ENCODE measurements at regions not wholly inside any gene's neighbourhood (a gene's known extent, or its start where the extent isn't known, plus 50 kb on each side); places are given as distances from the start of the nearest gene placed in this dataset.

DNA sequence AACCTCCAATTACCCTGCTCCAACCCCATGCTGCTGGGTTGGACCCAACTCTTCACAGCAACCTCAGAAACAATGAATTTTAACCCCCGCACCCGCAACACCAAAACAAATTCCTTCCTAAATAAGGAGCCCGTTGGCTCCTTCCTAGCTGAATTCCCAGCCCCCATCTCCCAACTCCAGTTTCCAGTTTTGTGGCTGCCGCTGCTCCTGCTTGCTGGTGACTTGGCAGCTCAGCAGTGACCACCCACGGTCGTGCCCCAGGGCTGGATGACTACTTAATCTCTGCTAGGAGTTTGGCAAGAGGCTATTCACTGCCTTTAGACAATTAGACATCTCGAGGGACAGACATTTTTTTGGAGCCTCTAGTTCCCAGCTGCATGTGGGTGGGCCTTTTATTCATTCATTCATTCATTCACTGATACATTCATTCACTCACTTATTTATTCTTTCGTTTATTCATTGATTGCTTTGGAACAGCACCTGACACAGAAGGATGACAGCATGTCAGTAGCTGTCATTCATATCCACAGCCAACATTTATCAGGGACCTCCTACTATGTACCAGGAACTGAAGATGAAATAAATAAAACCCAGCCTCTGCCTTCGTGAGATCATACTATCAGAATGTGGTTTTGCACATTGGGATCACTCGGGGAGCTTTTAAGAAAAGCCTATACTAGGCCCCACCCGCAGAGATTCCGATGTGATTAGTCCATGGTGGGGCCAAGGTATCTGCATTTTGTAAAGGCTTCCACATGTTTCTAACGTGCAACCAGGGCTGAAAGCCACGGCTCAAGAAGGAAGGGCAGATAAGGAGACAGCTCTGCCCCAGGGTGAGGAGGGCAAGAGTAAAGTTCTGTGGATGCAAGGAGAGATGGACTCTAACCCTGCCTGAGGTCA is 256.5 kb downstream of the SHQ1 start:
- peak; percentile 91 for DNase-seq (ENCODE audit: low read depth)

DNA sequence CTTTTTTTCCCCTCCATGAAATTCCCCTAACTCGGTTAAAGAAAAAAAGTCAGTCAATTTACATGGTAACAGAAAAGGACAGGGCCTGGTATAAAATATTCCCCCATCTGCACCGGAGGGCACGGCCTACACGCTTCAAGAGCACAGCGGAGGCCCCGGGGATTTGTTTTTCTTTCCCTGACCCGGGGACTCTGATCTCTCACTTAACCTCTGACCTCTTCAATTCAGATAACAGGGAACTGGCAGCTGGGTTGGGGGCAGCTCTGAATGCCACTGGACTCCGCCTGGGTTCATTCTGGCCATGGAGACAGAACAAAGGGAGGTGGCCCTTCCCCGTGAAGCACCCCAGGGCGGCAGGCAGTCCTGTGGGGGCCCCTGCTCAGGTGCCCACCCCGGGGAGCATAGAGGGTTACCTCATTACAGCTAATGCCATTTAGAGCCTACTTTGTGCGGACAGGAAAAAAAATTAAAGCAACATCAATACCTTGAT is 257.5 kb downstream of the SHQ1 start:
- DNase-seq (ENCODE audit: low read depth) = no peak

DNA sequence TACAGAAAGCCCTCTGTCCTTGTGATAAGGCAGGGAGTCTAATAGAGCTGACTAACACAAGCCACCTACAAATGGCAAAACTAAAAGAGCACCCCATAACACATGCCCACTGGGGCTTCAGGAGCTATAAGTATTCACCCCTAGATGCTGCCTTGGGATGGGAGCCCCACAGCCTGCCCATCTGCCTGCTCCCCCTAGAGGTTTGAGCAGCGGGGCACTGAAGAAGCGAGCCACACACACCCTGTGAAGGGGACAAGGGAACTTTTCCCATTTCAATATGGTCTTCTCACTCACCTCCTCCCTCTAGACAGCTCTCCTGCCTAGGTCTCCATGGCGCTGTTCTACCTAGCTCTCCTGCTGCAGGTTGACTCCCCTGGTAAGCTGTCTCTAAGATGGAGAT is 261.0 kb downstream of the SHQ1 start:
- DNase-seq (ENCODE audit: low read depth) = no peak

DNA sequence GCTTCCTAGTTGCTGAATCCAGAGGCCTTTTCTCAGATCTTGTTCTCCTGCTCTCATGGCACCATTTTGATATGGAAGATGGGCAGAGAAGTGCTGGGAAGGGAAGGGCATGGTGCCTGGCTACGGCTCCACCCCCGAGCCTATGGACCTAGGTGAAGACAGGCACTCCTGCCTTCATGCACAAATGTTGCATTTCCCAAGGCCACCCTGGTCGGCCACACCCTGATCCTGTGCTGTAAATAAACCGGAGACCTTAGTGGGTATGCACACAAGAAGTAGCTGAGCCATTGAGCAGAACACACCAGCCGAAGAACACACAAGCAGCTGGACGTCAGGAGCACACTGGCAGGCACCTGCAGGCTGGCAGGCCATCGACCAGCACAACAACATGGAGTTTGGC is 261.6 kb downstream of the SHQ1 start:
- no peak for DNase-seq (ENCODE audit: low read depth)

DNA sequence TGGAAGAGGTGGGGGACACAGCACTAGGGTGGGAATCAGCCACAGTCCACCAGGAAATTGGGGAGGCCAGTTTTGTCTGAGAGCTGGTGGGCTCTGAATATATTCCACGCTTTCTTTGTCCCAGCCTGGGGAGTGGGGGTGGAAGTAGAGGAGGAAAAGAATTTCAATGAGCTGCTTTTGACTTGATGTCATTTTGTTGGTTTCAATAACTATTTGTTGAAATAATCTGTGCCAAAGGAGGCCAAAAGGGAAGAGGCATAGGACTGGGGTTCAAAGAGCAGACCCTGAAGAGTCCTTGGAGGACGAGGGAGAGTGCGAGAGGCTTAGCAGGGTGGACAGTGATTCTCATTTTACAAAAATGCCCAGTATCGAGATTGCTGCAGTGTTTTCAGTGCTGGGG is 262.3 kb downstream of the SHQ1 start:
- no peak for DNase-seq (ENCODE audit: low read depth)

DNA sequence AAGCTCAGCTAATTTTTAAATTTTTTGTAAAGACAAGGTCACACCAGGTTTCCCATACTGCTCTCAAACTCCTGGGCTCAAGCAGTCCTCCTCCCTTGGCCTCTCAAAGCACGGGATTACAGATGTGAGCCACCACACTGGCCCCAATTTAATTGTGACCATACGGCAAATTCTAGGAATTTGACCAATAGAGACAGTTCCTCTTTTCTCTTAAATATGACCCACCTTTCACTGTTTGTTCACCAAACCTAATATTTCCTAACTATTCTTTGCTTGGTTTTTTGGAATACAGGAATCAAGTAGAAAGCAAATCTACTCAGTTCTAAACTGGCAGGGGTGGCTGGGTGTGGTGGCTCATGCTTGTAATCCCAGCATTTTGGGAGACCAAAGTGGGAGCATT is 264.0 kb downstream of the SHQ1 start:
- DNase-seq (ENCODE audit: low read depth) = no peak

DNA sequence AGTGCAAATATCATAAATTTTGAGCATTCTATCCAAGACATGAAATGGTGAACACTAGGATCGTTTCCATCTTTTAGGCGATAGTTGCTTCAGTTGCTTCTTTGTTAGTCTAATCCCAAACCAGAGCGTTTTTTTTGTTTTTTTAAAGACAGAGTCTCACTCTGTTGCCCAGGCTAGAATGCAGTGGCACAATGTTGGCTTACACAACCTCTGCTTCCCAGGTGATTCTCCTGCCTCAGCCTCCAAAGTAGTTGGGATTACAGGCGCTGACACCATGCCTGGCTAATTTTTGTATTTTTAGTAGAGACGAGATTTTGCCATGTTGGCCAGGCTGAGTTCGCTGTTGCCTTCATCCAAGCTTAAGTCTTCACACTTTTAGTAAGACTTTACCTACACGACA is 265.3 kb downstream of the SHQ1 start:
- DNase-seq (ENCODE audit: low read depth) = no peak

DNA sequence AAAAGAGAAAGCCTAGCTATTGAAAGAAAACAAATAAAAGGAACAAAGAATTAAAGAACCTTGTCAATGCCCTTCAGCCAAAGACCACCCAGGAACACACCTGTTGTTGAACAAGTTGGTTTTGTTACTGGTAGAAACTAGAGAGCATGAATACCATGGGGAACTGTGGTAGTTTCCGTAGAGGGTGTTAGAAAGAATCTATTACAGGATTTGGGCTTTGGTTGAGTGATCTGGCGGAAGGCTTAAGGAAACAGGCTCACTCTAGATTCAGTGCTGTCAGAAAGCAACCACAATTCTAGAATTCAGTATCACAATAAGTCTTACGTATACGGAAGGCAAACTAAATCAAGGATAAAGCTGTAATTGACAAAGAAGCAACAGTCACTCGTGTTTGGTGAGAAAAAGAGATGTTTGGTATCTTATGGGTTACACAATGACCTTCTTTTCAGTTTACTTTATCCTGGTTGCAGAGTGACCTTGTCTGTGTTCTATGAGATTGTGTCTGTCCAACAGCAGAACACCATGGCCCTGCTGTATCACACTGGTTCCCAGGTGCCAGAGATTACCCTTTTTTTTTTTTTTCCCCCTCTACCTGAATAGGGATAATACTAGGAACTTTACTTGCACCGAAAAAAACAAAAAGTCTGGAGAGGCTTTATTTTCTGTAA is 265.9 kb downstream of the SHQ1 start:
- no peak for DNase-seq (ENCODE audit: low read depth)

DNA sequence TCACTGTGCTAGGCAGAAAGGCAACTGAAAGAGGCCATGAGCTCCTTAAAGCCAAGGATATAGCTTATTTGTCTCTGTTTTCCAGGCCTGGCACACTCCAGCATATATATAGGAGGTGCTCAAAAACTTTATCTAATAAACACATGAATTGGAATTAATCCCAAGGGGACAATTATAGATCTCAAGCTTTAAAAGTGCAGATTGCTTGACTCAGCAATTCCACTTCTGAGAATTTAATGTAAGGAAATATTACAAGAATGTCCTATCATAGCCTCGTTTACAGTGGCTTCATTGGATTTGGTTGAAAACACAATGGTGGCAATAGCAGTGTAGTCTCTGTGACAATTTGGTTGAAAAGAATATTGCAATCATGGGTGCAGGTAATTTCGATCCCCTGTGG is 267.3 kb downstream of the SHQ1 start:
- no peak for DNase-seq (ENCODE audit: low read depth)

DNA sequence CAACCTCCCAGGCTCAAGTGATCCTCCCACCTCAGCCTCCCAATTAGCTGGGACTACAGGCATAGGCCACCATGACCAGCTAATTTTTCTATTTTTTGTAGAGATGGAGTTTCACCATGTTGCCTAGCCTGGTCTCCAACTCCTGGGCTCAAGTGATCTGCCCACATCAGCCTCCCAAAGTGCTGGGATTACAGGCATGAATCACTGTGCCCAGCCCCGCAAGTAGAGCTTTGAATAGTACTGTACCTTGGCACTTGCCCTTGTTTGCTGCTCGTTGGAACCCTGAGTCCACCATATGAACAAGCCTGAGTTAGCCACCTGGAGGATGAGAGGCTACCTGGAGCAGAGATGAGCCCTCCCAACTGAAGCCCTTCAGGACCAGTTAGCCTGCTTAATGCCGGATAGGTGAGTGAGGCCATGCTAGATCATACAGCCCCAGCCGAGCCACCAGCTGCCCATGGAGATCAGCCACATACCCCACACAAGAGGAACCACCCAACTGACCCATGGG is 267.9 kb downstream of the SHQ1 start:
- DNase-seq (ENCODE audit: low read depth) = no peak

DNA sequence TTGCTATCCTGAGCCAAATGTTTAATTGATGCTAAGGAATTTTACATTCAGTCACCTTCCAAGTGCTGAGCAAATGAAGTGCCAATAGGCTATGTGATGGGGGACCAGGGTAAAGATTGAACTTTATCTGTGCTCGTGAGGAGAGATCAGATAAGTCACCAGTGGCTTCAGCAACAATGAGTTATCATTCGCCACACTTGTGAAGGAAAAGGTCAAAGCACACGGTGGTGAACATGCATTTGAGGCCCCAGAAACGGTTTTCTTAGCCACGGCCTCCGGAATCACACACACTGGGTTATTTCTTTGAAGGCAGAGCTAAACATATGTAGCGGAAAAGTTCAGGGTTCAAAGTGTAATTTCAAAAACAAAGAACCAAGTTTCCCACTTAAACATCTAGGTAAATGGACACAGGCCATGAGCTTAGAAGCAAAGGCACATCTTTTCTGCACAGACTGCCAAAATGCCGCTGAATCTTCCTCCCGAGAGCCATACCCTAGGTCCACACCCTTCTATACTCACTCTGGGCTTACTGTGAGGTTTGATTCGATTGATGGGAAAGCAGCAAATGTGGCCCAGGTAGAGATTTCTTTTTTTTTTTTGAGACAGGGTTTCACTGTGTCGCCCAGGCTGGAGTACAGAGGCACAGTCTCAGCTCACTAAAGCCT is 268.5 kb downstream of the SHQ1 start:
- no peak for DNase-seq (ENCODE audit: low read depth)

DNA sequence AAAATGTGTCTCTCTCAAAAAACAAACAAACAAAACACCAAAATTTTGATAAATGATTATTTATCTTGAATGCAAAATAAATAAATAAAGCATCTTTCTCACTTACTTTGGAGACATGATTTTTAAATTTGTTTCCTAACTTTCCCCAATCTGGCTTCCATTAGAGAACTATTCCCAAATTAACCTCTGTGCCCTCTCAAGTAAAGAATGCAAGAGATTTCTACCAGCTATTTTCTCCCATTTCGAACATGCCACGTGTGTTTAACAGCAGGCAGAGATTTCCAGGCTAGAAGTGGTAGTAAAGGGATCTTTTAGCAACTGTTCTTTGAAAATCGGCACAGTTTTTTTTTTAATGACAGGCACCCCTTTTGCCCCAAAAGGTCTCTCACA is 269.1 kb downstream of the SHQ1 start:
- no peak for DNase-seq (ENCODE audit: low read depth)

DNA sequence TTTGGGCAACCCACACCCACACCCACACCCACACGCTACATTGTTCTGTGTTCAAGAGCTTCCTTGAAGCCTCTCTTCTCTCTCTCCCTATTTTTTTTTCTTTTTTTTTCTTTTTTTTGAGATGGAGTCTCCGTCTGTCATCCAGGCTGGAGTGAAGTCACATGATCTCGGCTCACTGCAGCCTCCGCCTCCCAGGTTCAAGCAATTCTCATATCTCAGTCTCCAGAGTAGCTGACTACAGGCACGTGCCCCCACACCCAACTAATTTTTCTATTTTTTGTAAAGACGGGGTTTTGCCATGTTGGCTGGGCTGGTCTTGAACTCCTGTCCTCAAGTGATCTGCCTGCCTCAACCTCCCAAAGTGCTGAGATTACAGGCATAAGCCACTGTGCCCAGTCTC is 271.1 kb downstream of the SHQ1 start:
- DNase-seq (ENCODE audit: low read depth) = no peak

DNA sequence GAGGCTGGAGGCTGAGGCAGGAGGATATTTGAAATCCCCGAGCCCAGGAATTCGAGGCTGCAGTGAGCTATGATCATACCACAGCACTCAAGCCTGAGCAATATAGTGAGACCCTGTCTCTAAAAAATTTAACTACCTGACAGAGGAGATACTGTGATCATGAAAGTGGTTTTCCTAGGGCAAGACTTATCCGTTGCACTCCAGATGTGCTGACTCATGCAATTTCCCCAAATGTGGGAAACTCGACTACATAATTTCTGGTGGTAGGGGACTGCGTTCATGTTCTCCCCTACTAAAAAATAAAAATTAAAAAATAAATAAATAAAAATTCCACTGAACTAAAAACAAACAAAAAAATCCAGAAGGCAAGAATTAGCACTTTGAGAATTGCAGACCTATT is 271.7 kb downstream of the SHQ1 start:
- DNase-seq (ENCODE audit: low read depth) = no peak

DNA sequence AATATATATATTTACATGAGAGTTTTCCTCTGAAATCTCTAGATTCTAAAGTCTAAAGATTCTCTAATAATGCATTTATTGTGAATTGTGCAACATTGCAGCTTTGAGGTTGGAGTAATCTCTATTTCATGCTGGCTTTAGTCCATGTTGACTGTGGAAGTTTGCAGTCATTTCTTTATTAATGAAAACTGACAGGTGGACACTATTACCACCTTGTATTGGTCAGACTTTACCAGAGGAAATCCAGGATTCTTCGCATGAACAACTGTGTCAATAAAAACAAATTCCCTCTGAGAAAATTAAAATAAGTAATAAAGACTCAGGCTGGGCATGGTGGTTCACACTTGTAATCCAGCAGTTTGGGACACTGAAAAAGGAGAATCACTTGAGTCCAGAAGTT is 274.1 kb downstream of the SHQ1 start:
- DNase-seq (ENCODE audit: low read depth) = no peak

DNA sequence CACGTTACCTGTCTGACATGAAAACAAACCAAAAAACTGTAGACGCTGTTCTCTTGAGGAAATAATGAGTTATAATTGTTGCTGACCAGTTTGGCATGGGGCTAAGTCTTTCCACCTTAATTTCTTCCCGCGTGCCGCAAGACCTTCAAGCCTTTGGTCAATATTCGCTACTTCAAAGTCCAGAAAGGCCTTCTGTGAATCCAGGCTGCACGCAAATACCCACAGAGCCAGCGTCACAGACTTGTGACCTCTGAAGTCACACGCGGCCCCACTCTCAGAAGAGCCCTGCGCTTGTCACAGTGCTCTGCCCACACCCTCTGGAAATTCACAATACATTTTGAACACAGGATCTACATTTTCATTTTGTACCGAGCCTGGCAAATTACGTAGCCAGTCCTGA is 275.2 kb downstream of the SHQ1 start:
- DNase-seq (ENCODE audit: low read depth) = no peak

DNA sequence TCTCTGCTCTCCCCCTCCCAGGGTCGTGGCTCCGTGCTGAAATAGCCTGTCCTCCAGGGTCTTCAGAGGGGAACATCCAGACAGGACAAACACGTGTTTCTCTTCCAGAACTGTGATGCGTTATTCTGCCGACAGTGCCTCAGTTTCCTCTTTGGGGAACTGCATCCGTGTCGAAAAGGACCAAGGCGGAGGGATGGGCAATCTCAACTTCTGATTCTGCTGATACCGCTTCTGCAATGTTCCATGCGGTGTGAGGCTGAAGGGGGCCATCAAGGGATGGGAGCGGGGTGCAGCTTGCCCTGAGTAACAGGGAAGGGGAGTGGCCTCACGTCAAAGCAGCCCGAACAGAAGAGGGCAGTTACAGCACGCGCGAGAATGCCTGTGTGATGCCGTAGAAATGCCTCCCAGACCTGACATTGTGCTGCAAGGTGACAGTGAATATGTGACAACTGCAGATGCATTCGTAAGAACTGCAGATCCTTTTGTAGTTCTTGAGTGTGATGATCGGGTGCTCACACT is 275.7 kb downstream of the SHQ1 start:
- no peak for DNase-seq (ENCODE audit: low read depth)

DNA sequence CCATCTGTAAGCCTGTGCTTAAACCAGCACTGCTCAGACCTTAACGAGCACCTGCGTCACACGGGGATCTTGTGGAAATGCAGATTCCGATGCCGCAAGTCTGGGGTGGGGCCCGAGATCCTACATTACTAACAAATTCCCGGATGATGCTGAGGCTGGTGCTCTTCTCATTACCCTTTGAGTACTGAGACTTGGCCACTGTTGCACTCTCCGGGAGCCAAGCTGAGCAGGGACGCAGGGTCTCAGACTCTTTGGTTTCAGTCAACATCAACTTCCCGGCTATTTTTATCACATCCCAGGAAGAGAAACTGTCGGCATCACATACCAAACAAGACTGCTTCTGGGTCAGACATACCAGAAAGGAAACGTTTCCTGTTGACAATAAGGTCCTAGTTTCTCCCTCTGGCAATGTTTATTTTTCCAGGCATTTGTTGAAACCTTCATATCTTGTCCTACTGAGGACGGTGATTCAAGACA is 276.6 kb downstream of the SHQ1 start:
- DNase-seq (ENCODE audit: low read depth) = no peak

DNA sequence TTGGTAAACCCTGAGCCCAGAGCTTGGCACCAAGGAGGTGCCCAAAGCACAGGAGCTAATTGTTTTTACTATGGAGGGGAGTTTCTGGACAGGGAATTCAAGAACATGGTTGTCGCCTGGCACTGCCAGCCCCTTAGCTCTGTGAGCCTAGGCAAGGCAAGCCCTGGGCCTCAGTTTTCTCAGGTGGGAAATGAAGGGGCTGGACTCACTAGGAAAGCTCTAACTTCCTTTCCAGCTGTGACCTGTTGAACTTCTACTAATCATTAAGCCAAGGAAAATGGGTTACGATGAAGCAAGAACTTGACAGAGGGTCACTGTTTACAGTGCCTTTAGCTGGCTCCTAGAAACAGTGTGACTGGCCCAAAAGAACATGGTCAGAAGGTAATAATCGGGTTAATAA is 277.2 kb downstream of the SHQ1 start:
- DNase-seq (ENCODE audit: low read depth) = no peak

DNA sequence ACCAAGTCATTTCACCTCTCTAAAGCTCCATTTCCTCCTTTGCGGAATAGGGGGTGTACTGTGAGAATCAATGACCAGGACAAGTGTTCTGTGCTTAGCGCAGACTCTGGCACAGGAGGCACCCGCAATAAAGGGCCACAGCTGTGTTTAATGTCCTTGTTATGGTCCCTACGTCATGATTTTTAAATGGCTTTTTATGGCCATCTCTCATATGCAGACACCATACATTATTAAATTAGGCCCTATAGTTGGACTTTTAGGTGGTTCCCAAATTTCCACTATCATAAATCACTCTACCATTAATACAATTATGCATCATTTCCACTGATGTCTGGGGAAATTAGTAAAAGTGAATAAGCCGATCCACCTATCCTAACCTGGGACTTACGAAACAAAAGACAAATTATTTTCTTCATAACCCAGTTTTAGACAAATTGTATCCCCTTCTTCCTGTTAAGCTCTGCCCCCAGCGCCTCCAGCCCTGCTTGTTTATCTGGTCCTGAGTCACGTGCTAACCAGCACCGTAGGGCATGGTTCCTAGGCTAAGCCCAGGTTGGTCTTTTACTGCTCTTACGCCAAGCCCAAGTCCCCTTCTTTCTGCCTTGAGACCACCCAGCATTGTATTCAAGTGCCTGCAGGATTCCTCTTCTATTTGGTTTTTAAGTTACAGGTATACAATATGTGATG is 278.3 kb downstream of the SHQ1 start:
- no peak for DNase-seq (ENCODE audit: low read depth)

DNA sequence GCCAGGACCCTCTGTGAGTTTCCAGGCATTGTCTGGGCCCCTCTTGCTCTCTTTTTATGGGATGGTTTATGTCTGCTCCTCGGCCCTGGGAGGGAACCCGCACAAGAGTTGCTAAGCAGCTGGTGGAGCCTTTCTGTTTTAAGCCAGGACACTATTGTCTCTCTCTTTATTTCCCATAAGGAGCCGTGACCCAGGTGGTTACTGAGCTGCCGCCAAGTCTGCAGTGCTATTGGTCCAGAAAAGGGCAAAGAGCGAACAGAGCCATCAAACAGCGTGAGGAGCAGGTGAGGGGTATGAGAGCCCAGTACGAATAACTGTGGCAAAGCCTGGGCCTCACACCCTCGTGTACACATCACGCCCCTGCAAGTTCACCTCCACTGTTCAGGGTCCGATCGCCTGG is 280.2 kb downstream of the SHQ1 start:
- DNase-seq (ENCODE audit: low read depth) = no peak

DNA sequence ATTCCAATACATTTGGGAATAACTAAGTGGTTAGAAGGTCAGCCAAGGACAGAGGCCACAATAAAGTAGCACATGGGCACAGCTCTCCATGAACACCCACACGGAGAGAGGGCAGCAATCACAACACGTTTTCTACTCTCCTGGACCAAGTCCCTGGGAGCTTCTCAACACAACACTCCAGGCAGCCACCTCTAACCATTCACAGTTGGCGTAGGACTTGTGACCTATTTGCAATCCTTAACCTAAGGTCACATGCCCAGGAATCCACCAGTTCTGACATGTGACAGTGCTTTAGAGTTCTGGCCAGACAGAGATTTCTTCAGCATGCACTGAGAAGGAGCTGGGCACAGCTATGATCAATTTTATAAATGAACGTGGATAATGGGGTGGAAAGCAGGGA is 280.8 kb downstream of the SHQ1 start:
- DNase-seq (ENCODE audit: low read depth) = no peak
